ENCODE measurements at regions not wholly inside any gene's neighbourhood (a gene's known extent, or its start where the extent isn't known, plus 50 kb on each side); places are given as distances from the start of the nearest gene placed in this dataset.

- TF ChIP-seq CTCF (IDR thresholded peaks at IDR 0.05), result no peak
- no peak for TF ChIP-seq POLR2AphosphoS5 (IDR thresholded peaks at IDR 0.05)
- TF ChIP-seq POLR2A (IDR thresholded peaks at IDR 0.05), result no peak
- no peak for TF ChIP-seq EP300 (IDR thresholded peaks at IDR 0.05; ENCODE audit: low read depth)
These were observed 622.2 kb downstream of the TOX3 start for GRCh38 chr16:51924744-51925143.

Measured in transverse colon (tissue), 4 donors.